LNCAP (cell line): ENCODE measurements at regions not wholly inside any gene's neighbourhood (a gene's known extent, or its start where the extent isn't known, plus 50 kb on each side); places are given as distances from the start of the nearest gene placed in this dataset.
A peak's percentile ranks its signal among the peaks of the same experiment; 100 is the strongest.

ENCODE experiments used
- TF ChIP-seq, protein P1 (sequence below): fragments of 450-650 bp; IDR thresholded peaks from 2 replicates; pipeline ENCODE4 v1.5.1; 2017; ENCODE audit warnings: mild to moderate bottlenecking

DNA sequence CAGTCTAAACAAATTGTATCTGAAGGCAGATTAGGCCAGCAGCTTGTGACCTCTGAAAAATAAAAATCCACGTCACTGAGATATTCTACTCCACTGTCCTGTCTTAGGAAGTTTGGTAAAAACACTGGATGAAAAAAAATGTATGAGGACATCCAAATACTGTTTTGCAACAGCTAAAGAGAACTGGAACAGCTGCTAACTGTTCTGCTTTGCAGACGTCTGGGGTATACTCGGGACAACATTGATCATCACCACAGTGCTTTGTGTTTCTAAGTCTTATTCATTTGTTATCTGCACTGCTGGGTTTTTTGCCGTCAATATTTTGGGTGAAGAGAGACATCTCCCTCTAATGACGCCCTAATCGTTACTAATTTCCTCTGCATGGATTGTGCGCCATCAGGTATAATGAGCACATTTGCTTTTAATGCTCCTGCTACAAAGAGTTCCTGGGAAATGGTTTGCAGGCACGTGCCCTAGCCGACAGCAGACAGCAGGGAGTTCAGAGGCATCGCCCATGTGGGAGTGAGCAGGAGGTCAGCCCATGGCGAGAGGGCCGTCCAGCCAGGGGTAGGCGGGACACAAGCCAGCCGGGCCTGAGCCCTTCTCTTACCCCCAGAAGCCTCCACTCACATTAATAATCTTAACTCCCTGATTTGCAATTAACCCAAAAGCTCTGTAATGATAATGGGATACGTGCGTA is 87.0 kb downstream of the CBLN1 start:
- TF ChIP-seq, protein P1, sequence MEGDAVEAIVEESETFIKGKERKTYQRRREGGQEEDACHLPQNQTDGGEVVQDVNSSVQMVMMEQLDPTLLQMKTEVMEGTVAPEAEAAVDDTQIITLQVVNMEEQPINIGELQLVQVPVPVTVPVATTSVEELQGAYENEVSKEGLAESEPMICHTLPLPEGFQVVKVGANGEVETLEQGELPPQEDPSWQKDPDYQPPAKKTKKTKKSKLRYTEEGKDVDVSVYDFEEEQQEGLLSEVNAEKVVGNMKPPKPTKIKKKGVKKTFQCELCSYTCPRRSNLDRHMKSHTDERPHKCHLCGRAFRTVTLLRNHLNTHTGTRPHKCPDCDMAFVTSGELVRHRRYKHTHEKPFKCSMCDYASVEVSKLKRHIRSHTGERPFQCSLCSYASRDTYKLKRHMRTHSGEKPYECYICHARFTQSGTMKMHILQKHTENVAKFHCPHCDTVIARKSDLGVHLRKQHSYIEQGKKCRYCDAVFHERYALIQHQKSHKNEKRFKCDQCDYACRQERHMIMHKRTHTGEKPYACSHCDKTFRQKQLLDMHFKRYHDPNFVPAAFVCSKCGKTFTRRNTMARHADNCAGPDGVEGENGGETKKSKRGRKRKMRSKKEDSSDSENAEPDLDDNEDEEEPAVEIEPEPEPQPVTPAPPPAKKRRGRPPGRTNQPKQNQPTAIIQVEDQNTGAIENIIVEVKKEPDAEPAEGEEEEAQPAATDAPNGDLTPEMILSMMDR, result no peak

DNA sequence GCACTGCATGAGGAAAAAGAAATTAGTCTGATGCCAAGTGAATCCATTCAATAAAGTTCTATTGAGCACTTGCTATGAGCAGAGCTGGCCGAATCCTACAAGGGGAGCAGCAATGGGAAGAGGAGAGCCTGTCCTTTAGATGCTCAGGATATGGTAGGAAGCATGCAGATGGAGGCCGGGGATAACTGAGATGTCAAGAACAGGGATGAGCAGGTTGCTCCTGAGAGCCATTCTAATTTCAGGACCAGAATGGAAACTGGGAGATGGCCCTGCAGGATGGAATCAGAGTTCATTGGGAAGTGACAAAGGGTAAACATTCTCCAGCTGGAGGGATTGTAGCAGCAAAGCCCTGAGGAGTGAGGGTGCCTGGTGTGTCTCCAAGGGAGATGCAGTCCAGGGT is 88.0 kb downstream of the CBLN1 start:
- TF ChIP-seq, protein P1, result no peak

DNA sequence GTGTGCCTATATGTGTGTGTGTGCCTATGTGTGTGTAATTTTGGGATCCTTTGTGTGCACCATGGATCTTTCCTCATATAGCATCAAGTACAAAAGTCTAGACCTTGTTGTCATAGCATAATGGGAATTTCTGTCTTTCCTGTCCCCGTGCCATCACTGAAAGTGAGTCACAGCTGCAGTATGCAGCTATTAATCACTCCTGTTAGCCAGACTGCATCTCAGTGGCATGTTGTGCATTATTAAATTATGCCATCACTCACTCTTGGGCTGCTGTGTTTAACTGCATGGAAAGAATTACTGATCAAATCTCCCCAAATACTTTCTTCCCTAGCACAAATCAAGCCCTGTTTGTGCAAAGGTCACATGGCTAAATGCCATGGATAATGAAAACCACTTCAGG is 92.4 kb downstream of the CBLN1 start:
- TF ChIP-seq, protein P1, result no peak

DNA sequence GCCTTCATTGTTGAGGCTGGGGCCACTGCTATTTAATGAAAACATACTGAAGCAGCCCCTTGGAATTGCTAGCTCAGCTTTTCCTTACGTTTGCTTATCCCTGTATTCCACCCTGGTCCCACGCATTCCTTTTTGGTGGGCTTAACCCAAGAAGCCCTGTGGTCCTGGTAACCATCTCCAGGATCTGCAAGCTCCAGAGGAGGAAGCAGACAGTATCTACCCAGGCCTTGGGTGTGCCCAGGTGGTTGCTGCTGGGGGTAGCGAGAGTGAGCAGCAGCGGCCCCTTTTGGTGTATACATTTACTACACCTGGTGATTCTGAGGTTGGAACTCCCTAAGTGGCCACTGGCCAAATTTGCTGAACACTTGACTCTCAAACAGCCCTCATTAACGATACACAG is 97.7 kb downstream of the CBLN1 start:
- TF ChIP-seq, protein P1, result peak; percentile 41; the same call in 1 of the 2 replicates

DNA sequence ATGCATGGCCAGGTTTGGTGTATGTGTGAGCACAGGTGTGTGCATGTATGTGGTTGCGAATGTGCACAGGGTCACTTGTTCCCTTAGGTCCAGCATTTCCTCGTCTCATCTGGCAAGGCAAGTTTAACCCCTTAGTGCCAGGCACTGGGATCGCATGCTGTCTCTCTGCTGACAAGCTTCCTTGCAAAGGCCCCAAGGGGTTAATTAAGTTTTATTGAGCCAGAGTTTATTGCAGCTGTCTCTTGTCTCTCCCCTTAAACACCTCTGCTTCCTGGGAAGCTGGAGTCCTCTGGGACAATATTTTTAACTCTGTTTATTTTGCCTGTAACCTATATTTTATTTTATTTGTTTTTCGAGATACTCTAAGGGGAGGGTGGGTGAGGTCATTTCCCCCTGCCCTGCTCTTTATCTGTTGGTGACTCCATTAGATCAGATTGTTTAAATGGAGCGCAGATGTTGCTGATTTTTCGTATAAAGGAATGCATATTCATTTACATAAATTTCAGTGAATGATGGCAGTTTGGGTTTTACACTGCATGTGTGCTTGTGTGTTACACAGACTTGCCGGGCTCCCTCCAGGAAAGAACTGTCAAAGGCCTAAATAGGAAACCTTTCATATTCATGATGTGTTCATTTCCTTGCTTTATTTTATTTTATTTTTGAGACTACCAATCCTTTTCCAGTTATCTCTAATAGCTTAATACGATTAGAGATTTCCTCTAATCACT is 99.7 kb downstream of the CBLN1 start:
- TF ChIP-seq, protein P1, result no peak

DNA sequence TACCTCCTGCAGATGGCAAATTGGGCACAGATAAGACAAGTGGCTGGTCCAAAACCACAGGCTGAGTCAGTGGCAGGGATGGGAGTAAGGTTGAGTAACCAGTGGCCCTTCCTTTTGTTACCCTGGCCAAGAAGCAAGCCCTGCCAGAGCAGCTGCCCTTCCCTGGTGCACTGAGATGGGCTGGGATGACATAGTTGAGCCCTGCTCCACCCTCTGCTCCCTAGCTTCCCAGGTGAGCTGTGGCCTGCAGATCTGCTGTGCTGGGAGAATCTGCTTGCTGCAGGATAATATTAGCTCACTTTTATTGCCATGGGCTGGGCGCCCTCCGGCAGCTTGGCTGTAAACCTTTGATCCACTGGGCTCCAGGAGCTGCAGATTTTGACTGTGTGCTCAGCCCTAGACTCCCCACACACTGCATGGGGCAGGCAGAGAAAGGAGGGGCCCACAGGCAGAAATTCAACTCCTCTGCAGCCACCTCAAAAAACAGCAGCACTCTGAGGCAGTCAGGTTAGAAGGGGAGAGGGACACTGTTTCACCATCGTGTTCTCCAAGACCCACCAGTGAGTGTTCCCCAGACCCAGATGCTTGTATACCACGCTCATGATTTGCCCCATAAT is 101.8 kb downstream of the CBLN1 start:
- TF ChIP-seq, protein P1, result no peak

DNA sequence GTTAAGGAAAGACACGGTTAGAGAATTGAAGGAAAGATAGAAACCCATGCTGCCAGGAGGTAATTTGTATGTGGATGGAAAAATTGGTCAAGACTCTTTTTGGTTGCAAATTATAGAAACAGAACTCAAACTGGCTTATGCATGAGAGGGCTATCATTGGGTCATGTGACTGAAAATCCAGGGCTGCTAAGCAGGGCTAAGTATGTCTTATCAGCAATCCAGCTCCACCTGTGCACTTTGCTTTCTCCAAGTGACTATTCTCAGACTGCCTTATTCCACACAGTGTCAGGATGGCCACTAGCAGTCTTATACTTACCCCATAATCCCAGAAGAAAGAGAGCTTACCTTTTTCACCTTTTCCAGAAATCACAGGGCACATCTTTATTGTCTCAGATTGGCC is 113.5 kb downstream of the CBLN1 start:
- TF ChIP-seq, protein P1, result no peak
